ENCODE measurements at regions not wholly inside any gene's neighbourhood (a gene's known extent, or its start where the extent isn't known, plus 50 kb on each side); places are given as distances from the start of the nearest gene placed in this dataset.

GRCh38 chr13:58051396-58051795 is 419.9 kb downstream of the PCDH17 start:
- TF ChIP-seq POLR2AphosphoS5 (IDR thresholded peaks at IDR 0.05; ENCODE audit: low read depth, low read length) = no peak
- no peak for TF ChIP-seq SIN3A (IDR thresholded peaks at IDR 0.05; ENCODE audit: borderline replicate concordance, insufficient read depth, low read length)
- no peak for TF ChIP-seq FOXP2 (optimal IDR thresholded peaks at IDR 0.05; ENCODE audit: borderline replicate concordance, extremely low read depth, extremely low read length, insufficient read depth)
- TF ChIP-seq TAF1 (IDR thresholded peaks at IDR 0.05; ENCODE audit: borderline replicate concordance, insufficient read depth, low read length) = no peak
- TF ChIP-seq REST (IDR thresholded peaks at IDR 0.05; ENCODE audit: insufficient read depth in 1 of 2, low read depth in 2 of 2, low read length in 2 of 2) = no peak

GRCh38 chr13:58051807-58052375 is 420.3 kb downstream of the PCDH17 start:
- TF ChIP-seq TAF1 (IDR thresholded peaks at IDR 0.05; ENCODE audit: borderline replicate concordance, insufficient read depth, low read length) (no peak), REST (IDR thresholded peaks at IDR 0.05; ENCODE audit: insufficient read depth in 1 of 2, low read depth in 2 of 2, low read length in 2 of 2) (no peak), POLR2AphosphoS5 (IDR thresholded peaks at IDR 0.05; ENCODE audit: low read depth, low read length) (no peak), FOXP2 (optimal IDR thresholded peaks at IDR 0.05; ENCODE audit: borderline replicate concordance, extremely low read depth, extremely low read length, insufficient read depth) (no peak)

GRCh38 chr13:58056426-58056825 is 424.9 kb downstream of the PCDH17 start:
- TF ChIP-seq POLR2AphosphoS5 (IDR thresholded peaks at IDR 0.05; ENCODE audit: low read depth, low read length) = no peak
- TF ChIP-seq TAF1 (IDR thresholded peaks at IDR 0.05; ENCODE audit: borderline replicate concordance, insufficient read depth, low read length) = no peak
- no peak for TF ChIP-seq SIN3A (IDR thresholded peaks at IDR 0.05; ENCODE audit: borderline replicate concordance, insufficient read depth, low read length)
- TF ChIP-seq FOXP2 (optimal IDR thresholded peaks at IDR 0.05; ENCODE audit: borderline replicate concordance, extremely low read depth, extremely low read length, insufficient read depth) = no peak
- no peak for TF ChIP-seq REST (IDR thresholded peaks at IDR 0.05; ENCODE audit: insufficient read depth in 1 of 2, low read depth in 2 of 2, low read length in 2 of 2)

- no peak for TF ChIP-seq REST (IDR thresholded peaks at IDR 0.05; ENCODE audit: insufficient read depth in 1 of 2, low read depth in 2 of 2, low read length in 2 of 2)
- no peak for TF ChIP-seq TAF1 (IDR thresholded peaks at IDR 0.05; ENCODE audit: borderline replicate concordance, insufficient read depth, low read length)
- TF ChIP-seq POLR2AphosphoS5 (IDR thresholded peaks at IDR 0.05; ENCODE audit: low read depth, low read length) = no peak
- TF ChIP-seq SIN3A (IDR thresholded peaks at IDR 0.05; ENCODE audit: borderline replicate concordance, insufficient read depth, low read length) = no peak
- TF ChIP-seq FOXP2 (optimal IDR thresholded peaks at IDR 0.05; ENCODE audit: borderline replicate concordance, extremely low read depth, extremely low read length, insufficient read depth) = no peak
Measured at GRCh38 chr13:58059624-58060023, 428.1 kb downstream of the PCDH17 start.

- no peak for TF ChIP-seq FOXP2 (optimal IDR thresholded peaks at IDR 0.05; ENCODE audit: borderline replicate concordance, extremely low read depth, extremely low read length, insufficient read depth)
- no peak for TF ChIP-seq SIN3A (IDR thresholded peaks at IDR 0.05; ENCODE audit: borderline replicate concordance, insufficient read depth, low read length)
- no peak for TF ChIP-seq REST (IDR thresholded peaks at IDR 0.05; ENCODE audit: insufficient read depth in 1 of 2, low read depth in 2 of 2, low read length in 2 of 2)
Measured at GRCh38 chr13:58080806-58081205, 449.3 kb downstream of the PCDH17 start.
